Muscle of back (tissue), 3 donors: ENCODE measurements at regions not wholly inside any gene's neighbourhood (a gene's known extent, or its start where the extent isn't known, plus 50 kb on each side); places are given as distances from the start of the nearest gene placed in this dataset.

Experiments used
- DNase-seq, 3 donors: peaks; one replicate each; pipeline versions ENCODE4 v3.0.0 to v3.0.0-alpha.2; 2013

DNA sequence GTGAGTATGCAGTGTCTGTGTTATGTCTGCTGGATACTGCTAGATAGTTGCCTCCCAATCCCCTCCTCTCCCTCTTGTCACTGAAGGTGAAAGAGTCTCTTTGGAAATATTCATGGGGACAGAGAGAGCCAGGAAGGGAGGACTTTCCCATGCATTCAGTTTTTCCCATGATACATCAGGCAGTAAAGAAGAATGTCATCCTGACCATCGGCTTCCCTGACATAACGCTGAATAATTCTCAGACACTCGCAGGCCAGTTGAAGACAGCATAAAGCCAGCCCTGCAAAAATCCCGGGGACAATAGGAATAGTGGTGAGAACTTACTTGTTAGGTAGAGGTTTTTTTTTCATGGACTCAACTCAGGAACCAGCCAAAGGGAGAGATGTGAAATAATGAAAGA lies 58.1 kb downstream of the KLF4 start:
- DNase-seq = no peak

DNA sequence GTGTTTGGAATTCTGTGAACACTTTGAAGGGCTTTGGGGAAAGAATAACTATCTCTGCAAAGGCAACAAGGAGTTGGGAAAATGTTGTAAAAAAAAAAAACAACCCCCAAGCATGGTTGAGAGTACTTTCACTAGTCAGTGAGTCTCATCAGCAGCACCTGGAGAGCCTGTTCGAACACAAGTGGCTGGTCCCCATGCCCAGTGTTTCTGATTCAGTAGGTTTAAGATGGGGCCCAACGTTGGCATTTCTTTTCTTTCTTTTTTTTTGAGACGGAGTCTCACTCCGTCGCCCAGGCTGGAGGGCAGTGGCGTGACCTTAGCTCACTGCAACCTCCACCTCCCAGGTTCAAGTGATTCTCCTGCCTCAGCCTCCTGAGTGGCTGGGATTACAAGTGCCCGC lies 59.5 kb downstream of the KLF4 start:
- no peak for DNase-seq

DNA sequence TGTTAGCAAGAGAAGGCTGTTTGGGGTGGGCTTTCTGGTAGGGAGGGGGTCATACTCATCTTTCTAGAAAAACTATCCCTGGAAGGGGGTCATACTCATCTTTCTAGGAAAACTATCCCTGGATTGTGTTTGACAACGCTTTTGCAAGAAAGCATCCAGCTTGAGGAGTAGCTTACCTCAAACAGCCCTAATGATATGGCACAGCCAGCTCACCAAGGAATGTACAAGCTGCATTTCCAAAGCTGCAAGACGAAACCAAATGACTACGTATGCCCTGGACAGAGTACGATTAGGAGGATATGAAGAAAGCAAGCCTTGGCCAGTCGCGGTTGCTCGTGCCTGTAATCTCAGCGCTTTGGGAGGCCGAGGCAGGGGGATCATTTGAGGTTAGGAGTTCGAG lies 63.4 kb downstream of the KLF4 start:
- DNase-seq = no peak

DNA sequence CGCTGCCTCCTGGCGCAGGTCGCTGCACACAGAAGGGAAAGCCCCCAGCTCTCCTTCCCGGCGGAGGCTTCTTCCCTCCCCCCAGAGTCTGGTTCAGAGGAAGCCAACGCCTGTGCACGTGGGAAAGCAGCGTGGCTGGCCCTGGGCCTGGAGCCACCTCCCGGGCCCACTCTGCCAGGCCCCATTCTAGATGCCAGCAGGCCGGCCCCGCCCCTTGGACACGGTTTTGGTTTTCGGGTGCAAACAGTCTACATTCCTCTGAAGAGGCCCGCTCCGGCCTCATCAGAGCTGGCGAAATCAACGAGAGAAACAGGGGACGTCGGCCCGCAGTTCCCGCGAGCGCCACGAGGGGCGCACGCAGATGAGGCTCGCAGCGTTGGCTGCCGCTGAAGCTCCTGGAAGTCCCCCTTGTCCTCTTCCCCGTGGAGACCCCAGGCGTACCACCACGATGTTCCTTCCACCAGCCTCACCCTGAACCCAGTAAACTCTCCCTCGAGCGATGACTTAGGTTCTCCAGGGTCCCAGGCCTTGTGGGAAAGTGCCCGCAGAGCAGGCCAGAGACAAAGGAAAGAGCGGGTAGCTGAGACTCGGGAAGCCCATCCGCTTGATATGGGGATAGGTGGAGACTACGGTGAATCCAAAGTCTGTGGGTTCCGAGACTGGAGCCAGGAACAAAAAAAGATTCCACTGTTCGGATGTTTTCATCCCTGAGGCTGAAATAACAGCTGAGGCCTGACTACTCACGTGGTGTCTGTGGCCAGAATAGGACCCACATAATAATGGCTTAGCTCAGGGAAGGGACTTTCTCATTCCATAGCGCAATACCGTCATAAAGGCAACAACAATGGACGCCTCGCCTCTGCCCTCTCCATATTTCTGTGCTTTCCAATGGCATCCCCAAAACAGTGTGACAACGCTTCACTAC lies 64.2 kb downstream of the KLF4 start:
- peak; percentile 66 to 97 (median 94) for DNase-seq

DNA sequence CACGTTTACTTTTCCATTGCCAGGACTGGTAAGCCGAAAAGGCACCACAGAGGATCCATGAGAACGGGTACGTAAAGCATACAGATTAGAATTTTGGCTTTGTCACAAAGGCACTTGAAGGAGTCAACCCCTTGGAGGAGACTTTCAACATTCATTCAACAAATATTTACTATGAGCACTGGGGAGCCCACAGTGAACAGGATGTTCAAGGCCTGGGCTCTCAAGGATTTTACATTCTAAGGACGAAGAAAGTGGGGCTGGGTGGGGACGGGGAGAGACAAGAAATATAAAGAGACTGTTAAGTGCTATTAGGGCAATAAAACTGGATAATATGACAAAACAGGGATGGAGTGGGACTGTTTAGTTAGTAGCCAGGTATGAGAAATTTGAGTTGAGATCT lies 66.0 kb downstream of the KLF4 start:
- DNase-seq = no peak

DNA sequence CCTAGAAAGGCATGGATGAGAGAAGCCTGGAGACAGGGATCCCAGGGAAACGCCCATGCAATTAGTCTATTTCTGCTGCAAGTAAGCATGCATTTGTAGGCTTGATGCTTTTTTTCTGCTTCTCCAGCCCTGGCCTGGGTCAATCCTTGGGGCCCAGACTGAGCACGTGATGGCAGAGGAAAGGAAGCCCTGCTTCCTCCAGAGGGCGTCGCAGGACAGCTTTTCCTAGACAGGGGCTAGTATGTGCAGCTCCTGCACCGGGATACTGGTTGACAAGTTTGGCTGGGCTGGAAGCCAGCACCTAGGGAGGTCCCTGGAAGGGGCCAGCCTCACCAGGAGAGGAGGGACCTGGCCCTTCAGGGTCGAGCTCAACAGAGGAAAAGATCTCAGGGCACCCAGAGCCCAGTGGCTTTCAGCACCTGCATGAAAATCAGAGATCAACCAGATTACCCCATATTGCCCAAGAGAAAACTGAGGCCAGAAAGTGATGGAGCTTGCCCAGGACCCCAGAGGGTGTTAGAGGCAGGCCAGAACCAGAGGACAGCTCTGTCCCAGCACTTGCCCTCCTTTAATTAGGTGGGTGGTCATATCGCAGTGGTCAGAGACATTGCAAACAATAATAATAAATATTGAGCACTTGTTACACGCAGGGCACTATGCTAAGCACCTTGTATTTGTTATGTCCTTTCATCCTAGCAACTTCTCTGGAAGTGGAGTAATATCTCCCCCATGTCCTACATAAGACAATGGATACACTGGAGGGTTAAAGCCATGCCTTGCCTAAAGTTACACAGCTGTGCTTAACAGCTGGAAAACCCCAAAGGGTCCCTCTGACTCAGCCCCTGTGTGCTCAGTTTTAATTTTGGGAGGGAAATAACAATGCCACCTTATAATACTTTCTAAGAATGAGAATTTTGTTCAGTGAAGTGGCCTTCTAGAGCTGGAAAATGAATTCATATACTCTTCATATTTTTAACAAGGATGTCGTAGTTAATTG lies 67.1 kb downstream of the KLF4 start:
- peak; percentile 52 to 83 (median 69) for DNase-seq

DNA sequence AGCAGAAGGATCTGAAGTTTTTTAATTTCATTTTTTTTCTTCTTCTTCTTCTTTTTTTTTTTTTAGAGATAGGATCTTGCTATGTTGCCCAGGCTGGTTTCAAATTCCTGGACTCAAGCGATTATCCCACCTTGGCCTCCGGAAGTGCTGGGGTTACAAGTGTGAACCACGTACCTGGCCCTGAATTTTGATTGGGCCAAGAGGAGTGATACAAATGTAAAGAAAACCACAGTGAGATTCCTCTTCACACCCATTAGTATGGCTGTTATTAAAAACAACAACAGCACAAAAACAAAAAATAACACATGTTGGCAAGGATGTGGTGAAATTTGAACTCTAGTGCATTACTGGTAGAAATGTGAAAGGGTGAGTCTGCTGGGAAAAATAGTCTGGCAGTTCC lies 79.1 kb downstream of the KLF4 start:
- DNase-seq = no peak

DNA sequence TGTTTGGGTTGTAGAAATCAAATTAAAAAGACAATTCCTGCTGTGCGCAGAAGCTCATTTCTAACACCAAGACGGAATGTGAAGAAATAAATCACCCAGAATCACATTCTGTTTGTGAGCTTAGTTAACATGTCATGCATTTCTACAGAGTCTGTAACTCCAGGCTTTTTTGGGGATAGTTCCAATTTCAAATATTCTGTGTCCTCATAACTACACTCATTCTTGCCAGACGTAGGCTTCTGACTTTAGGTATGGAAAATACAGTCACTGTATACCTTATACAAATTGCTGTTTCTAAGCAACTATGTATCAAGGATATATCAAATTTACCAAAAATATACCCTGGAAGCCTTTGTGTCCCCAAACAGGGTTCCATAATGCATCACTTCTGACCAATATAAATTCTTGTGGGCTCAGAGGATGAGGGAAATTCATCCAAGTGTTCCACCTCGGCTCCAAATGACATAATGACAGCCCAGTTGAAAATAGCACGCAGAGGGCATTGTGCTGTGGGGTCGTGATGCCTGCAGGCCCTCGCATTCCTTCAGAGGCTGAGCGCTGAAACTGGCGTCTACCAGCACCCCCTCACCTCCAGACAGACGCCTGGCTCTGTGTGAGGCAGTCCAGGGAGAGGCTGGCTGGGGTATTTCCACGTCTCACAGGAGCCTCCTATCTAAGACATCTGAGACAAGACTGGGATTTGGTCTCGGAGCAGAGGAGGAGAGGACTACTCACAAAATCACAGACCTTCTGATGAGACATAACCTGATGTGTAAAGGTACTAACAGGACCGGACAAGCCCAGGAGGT lies 79.8 kb downstream of the KLF4 start:
- DNase-seq = peak in 1 of 3 donors; percentile 73

DNA sequence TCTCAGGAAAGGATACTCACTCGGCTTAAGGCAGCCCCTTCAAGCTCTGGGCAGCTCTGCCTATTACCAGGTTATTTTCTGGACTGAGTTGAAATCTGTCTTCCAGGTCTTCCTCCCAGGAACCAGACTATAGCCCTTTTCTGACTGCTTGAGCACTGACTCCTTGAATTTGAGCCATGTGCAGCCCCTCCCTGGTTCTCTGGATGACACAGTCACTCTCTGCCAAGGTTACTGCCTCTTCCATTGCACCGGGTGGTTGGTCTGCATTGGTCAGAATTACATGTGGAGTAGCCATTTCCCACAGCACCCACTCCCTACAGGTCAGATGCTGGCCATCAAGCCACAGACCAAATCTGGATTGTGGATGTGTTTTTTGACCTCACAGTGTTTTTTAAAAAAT lies 81.9 kb downstream of the KLF4 start:
- no peak for DNase-seq

DNA sequence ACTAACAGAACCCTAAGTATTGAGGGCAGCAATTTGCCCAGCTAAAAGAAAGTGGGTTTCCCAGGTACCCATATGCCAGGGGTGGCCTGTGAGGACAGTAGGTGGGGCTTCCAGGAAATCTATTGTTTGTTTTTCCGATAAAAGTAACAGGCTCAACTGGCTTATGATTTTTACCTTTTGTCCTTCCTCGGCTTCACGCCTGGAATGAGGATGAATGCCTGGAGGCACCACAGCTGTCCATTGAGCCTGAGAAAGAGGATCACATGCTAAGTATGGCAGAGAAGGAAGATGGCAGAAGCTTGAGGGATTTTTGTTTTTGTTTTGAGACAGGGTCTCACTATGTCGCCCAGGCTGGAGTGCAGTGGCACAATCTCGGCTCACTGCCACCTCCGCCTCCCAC lies 84.1 kb downstream of the KLF4 start:
- no peak for DNase-seq

DNA sequence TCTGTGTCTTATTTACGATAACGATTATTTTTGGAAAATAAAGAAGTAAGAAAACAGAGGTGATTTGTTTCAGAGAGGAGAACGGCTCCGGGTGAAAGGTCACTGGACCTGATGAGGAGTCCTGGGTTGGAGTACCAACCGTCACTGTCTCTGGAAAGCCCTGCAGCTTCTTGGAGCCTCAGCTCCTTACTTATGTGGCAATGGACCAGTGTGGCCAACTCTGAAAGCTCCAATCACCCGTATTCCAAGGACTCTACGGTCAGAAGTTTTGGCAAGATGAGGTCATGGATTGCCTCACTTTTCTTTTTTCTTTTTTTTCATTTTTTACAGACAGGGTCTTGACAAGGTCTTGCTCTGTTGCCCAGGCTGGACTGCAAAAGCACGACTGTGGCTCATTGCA lies 84.8 kb downstream of the KLF4 start:
- DNase-seq = no peak

DNA sequence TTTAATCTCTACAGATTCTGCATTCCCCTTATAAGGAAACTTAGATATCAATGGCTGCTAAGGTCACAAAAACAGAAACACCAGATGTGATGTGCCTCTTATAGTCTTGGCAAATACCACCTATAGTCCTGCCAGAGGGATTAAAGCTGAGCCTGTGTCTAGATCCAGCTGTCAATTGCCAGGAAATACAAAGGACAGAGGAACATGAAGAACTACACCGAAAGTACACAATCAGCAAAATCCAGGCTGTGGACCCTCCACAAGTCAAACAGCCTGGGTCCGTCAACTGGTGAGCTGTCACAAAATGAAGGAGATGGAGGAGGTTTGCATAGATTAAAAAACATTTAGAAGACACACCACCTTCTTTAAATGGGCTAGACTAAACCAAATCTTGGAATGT lies 85.4 kb downstream of the KLF4 start:
- peak in 2 of 3 donors; percentile 62 to 84 for DNase-seq

DNA sequence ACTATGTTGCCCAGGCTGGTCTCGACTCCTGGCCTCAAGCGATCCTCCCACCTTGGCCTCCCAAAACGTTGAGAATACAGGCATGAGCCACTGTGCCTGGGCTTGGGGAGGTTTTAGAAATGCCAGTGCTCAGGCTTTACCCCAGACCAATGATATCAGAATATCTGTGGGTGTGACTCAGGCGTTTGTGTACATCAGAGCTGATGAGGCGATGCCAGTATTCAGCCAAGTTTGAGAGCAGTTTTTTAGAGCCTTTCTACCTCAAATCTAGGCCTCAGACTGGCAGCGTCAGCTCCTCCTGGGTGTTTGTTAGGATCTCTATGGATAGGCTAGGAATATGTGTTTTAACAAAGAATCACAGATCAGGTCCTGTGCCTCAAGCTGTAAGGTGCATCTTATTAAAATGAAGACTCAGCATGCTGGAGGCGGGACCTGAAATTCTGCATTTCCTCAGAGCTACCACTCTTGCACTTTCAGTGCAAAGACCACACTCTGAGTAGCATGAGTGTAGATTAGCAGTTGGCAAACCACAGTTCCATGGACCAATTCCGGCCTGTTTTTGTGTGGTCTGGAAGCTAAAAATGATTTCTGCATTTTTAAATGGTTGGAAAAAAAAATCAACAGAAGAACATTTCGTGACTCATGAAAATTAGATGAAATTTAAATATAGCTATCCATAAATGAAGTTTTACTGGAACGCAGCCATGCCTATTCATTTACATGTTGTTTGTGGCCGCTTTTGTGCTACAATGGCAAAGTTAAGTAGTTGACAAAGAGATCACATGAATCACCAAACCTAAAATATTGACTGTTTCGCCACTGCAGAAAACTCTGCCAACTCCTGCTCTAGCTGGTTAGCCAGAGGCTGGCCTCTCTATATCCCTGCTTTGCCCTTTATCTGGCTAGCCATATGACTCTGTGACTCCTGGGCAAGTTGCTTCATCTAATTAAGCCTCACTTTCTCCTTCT lies 92.2 kb downstream of the KLF4 start:
- no peak for DNase-seq

DNA sequence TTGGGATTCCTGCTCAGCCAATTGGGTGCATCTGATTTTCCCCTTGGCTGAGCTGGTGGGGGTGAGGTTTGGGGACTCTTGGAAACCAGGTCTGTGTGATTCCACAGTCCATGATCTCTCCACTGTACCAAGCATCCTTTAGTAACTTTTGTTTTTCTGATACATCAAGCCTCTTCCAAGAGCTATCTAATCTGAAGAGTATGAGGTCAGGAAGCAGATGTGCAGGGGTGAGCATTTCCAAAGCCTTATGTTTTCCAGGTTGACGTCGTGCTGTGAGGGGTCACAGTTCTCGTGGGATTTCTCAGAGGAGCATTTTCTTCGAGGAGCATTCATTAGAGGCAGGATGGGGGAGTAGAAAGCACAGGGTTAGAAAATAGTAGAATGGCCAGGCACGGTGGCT lies 95.3 kb downstream of the KLF4 start:
- peak in 2 of 3 donors; percentile 65 to 77 for DNase-seq

DNA sequence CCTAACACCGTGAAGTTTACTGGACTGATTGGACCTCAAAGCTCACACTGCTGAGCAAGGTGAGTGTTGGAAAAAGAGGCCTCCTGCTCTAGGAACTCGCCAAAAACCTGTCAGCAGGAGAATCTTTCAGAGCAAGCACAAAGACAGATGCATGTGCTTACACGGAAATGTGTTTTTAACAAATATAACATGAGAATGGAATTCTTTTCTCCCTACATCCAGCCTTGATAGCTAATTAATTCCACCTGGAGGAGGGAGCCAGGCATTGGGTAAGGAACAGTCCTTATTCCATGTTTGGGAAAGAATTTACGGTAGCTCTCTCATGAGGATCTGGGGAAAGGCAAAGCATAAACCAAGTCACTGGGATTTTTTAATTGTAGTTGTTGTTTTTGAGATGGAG lies 98.8 kb downstream of the KLF4 start:
- peak; percentile 66 to 79 (median 70) for DNase-seq

DNA sequence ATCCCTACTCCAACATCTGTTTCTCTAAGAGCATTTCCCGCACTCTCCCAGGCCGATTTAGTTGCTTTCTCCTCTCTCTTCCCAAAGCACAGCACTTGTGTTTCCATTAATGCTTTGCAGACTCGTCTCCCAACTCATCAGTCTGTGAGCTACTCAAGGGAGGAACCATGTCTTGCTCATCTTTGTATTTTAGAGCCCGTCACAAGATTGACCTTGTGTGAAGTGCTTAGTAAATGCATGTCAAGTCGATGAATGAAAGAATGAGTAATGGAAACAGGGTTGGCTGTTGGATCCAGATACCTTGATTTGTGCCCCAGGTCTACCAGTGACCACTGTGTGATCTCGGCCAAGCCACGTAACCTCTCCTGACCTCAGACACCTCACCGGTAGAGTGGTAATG lies 99.3 kb downstream of the KLF4 start:
- DNase-seq = no peak

DNA sequence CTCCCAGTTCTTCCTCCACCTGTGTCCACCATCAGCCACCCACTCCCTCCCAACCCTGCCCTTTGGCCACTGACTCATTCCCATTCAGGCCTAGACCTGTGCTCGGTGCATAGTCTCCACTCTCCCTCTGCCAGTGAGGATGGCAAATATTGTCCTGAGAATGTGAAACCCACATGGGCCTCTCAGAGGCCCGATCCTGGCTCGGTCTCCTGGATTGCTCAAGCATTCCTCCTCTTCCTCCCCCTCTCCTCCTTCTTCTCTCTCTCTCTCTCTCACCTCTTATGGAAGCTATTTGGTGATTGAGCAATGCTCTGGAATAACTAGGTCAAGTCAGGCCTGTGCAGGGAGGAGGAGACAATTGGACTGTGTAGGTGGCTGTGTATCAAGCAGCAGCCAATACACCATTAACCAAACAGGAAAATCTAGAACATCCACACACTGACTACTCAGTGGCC lies 99.9 kb downstream of the KLF4 start:
- DNase-seq = peak in 1 of 3 donors; percentile 67

DNA sequence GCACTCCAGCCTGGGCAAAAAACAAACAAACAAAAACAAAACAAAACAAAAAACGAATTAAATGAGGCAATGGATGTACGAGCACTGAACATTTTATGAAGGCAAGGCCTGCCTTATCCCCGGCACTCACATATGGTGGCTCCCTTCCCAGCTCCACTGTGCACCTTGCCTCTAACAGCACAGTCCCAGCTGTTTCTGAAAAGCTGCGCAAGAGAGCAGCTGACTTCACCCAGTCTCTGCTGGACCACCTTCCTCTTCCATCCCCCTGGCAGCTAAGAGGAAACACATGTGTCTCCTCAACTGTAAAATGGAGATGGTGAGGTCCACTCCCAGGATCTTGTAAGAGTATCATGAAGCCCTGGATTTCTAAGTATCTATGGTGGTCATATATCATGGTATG lies 100.7 kb downstream of the KLF4 start:
- peak in 1 of 3 donors; percentile 77 for DNase-seq

DNA sequence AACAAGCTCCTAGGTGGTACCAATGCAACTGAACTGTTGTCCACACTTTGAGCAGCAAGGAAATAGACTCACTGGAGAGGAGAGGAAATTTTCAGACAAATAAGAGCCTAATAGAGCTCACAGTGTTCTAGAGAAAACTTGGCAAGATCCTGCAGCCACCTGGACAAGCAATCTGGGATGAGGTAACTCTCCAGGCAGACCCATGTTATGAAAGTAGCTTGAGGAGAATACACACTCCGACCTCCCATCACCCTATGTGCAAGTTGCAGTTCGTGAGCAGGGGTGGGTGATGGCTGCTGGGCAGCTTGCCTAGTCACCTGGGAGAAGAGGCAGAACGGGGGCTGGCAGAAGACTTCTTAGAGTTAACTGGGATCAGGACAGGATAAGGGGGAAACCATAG lies 102.2 kb downstream of the KLF4 start:
- DNase-seq = peak in 2 of 3 donors; percentile 74 to 89

DNA sequence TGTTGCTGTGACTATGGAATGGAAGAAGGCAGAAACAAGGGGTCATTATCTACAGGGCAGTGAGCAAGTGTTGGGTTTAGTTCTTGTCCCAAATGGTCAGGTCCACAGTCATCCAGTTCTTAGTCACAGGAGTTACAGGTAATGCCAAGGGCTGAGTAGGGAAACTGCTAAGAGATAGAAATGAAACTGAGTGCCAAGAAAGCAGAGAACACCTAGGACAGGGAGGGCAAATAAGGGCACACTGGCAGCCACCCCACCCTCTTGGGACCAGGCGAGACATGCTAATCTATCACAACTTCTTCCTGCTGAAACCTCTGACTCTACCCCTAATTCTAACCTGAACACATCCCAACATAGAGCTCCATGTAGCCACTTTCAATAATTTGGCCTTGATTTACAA lies 103.2 kb downstream of the KLF4 start:
- no peak for DNase-seq
